ENCODE measurements at regions not wholly inside any gene's neighbourhood (a gene's known extent, or its start where the extent isn't known, plus 50 kb on each side); places are given as distances from the start of the nearest gene placed in this dataset.

DNA sequence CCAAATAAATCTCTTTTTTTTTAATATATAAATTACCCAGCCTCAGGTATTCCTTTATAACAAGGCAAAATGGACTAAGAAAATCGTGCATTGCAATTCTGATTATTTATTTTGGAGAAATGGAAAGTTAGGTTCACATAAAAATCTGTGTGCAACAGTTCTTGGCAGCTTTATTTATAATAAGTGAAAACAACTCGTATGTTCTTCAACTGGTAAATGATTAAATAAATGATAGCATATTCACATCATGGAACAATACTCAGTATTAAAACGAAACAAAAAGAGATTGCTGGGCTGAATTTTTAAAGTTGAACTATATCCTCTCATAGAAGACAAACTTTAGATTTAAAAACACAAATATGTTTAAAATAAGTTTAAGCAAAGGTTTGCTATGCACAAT, 176.3 kb upstream of the ZNF385D start:
- Histone ChIP-seq H3K4me1 (no peaks in the 10 kb centered on the region), H3K36me3 (no peaks in the 10 kb centered on the region), H3K27ac (no peak overlapping the region), H3K9me3 (no peaks in the 10 kb centered on the region), H3K4me3 (no peak overlapping the region), H3K27me3 (no peaks in the 10 kb centered on the region)
- no peak for DNase-seq (ENCODE audit: low spot score in 2 of 2)
- TF ChIP-seq EP300 (IDR thresholded peaks at IDR 0.05) (no peak), POLR2A (IDR thresholded peaks at IDR 0.05) (no peak)
- TF ChIP-seq, protein P1, sequence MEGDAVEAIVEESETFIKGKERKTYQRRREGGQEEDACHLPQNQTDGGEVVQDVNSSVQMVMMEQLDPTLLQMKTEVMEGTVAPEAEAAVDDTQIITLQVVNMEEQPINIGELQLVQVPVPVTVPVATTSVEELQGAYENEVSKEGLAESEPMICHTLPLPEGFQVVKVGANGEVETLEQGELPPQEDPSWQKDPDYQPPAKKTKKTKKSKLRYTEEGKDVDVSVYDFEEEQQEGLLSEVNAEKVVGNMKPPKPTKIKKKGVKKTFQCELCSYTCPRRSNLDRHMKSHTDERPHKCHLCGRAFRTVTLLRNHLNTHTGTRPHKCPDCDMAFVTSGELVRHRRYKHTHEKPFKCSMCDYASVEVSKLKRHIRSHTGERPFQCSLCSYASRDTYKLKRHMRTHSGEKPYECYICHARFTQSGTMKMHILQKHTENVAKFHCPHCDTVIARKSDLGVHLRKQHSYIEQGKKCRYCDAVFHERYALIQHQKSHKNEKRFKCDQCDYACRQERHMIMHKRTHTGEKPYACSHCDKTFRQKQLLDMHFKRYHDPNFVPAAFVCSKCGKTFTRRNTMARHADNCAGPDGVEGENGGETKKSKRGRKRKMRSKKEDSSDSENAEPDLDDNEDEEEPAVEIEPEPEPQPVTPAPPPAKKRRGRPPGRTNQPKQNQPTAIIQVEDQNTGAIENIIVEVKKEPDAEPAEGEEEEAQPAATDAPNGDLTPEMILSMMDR (IDR thresholded peaks at IDR 0.05): no peak
- WGBS, 2 donors: 47 to 49% methylated on average over 3 of the region's 3 CpGs

DNA sequence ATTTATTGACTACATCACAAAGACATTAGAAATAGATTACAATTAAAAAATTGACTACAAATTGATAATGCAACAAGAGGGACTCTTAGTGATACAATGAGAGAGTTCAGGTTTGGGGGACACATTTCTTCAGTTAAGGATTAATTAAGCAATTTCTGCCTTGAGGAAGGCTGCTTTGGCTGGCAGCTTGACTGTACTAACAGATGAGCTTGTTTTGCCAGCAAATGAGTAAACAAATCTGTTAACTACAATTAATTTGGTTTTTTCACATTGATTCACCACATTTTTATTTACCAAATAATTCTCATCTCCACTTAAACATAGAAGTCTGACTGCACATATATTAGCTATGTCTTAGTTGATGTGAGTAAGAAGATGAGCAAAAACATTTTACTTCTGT, 183.6 kb upstream of the ZNF385D start:
- TF ChIP-seq EP300 (IDR thresholded peaks at IDR 0.05) (no peak), POLR2A (IDR thresholded peaks at IDR 0.05) (no peak)
- TF ChIP-seq, protein P1 (IDR thresholded peaks at IDR 0.05): no peak
- H3K4me3 ChIP-seq: no peak overlapping the region
- no peaks in the 10 kb centered on the region for H3K4me1 ChIP-seq
- no peak overlapping the region for H3K27ac ChIP-seq
- no peaks in the 10 kb centered on the region for H3K36me3 ChIP-seq
- H3K27me3 ChIP-seq: no peaks in the 10 kb centered on the region
- H3K9me3 ChIP-seq: no peaks in the 10 kb centered on the region
- DNase-seq (ENCODE audit: low spot score in 2 of 2): no peak

DNA sequence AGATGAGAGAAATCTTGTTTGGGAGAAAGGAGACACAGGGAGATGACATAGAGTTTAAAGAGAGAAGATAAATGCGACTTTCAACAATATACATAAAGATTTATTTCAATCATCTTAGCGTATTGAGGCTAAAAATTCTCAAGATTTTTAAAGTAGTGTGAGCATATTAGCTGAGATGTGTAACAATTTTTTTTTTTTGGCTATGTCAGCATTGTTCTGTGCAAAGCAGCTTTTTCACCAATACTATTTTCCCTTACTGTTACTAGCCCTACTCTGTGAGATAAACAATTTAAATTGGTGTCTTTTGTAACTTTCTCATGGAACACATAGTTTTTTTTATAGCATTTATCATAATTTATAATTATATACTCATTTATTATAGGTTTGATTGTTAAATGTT, 185.2 kb upstream of the ZNF385D start:
- 88 to 90% methylated on average over 2 of the region's 2 CpGs for WGBS, 2 donors
- TF ChIP-seq EP300 (IDR thresholded peaks at IDR 0.05) (no peak), POLR2A (IDR thresholded peaks at IDR 0.05) (no peak)
- TF ChIP-seq, protein P1 (IDR thresholded peaks at IDR 0.05): no peak
- H3K27ac ChIP-seq: no peak overlapping the region
- H3K9me3 ChIP-seq: no peaks in the 10 kb centered on the region
- H3K4me3 ChIP-seq: no peak overlapping the region
- H3K36me3 ChIP-seq: no peaks in the 10 kb centered on the region
- no peak for DNase-seq (ENCODE audit: low spot score in 2 of 2)
- no peaks in the 10 kb centered on the region for H3K27me3 ChIP-seq
- no peaks in the 10 kb centered on the region for H3K4me1 ChIP-seq

DNA sequence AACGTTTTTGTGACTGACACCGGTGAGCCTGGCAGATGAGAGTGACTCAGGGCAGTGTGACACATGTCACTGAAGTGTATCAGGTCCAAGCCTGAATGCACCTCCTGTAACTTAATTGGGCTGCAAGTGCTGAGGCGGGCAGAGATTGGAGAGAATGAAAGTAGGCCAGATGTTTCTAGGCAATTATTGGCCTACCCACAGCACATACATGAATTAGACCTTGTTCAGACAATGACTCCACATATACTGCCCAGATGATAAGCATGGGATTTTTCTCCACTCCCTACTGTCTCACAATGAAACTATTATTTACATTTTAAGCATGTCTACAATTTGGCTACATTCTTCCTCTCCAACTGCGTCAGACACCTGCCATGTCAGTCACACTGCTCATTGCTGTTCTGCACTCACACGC, 187.3 kb upstream of the ZNF385D start:
- Histone ChIP-seq H3K27ac (no peak overlapping the region), H3K36me3 (no peaks in the 10 kb centered on the region), H3K9me3 (no peaks in the 10 kb centered on the region), H3K4me3 (no peak overlapping the region), H3K27me3 (no peaks in the 10 kb centered on the region), H3K4me1 (no peaks in the 10 kb centered on the region)
- TF ChIP-seq, protein P1 (IDR thresholded peaks at IDR 0.05): no peak
- no peak for TF ChIP-seq EP300 (IDR thresholded peaks at IDR 0.05)
- TF ChIP-seq POLR2A (IDR thresholded peaks at IDR 0.05): no peak
- no peak for DNase-seq (ENCODE audit: low spot score in 2 of 2)
- 74 to 75% methylated on average over 5 of the region's 5 CpGs for WGBS, 2 donors

DNA sequence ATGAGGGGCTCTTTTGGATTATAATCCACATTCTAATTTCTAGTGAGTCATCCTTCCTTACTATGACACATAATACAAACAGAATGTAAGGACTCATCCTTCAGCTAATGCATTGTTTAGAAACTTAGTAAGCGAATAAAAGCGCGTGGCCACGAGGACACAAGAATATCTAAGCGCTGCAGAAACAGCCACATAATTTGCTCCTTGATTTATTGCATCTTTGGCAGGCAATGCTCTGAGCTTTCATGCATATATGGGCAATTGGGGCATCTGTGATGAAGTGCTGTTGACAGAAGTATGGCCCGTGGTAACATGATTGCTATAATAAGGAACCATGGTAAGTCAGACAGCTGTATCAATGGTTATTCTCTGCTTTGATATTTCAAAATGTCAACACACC, 191.3 kb upstream of the ZNF385D start:
- Histone ChIP-seq H3K4me3 (no peak overlapping the region), H3K4me1 (no peaks in the 10 kb centered on the region), H3K36me3 (no peaks in the 10 kb centered on the region), H3K9me3 (no peaks in the 10 kb centered on the region), H3K27me3 (no peaks in the 10 kb centered on the region), H3K27ac (no peak overlapping the region)
- 64 to 69% methylated on average over 6 of the region's 6 CpGs for WGBS, 2 donors
- TF ChIP-seq, protein P1 (IDR thresholded peaks at IDR 0.05): no peak
- TF ChIP-seq EP300 (IDR thresholded peaks at IDR 0.05) (no peak), POLR2A (IDR thresholded peaks at IDR 0.05) (no peak)
- no peak for DNase-seq (ENCODE audit: low spot score in 2 of 2)
